Neural cell (in vitro differentiated cells): ENCODE measurements at regions not wholly inside any gene's neighbourhood (a gene's known extent, or its start where the extent isn't known, plus 50 kb on each side); places are given as distances from the start of the nearest gene placed in this dataset.

Experiments
- H2AFZ ChIP-seq: fragments of 200-600, 300-800 bp; sonication (generic), shearing (Covaris generic); 2 replicates; pipeline ENCODE4 v1.6.0; 2014; ENCODE audit warnings: low read depth, mild to moderate bottlenecking, antibody characterized with exemption, low read length, moderate library complexity
- H3F3A ChIP-seq: fragments of 200-600 bp; shearing (Covaris generic); 2 replicates; pipeline ENCODE4 v1.6.1; 2016; ENCODE audit warnings: mild to moderate bottlenecking, moderate library complexity, mixed read lengths, antibody characterized with exemption, low read length; ENCODE audit not compliant: insufficient read depth, poor library complexity, severe bottlenecking
- H3K27ac ChIP-seq: fragments of 200-600, 300-800 bp; sonication (generic), shearing (Covaris generic); 2 replicates; pipeline ENCODE4 v1.5.1; 2014; ENCODE audit warnings: mild to moderate bottlenecking, low read length, moderate library complexity
- H3K27me3 ChIP-seq: fragments of 300-800, 200-600 bp; sonication (generic), shearing (Covaris generic); 2 replicates; pipeline ENCODE4 v1.6.0; 2014; ENCODE audit warnings: mild to moderate bottlenecking, low read depth, low read length, moderate library complexity; ENCODE audit not compliant: insufficient read depth
- H3K36me3 ChIP-seq: fragments of 300-800, 200-600 bp; sonication (generic), shearing (Covaris generic); 2 replicates; pipeline ENCODE4 v1.5.1; 2014; ENCODE audit warnings: mild to moderate bottlenecking, antibody characterized with exemption, low read length, moderate library complexity; ENCODE audit not compliant: insufficient read depth
- H3K4me2 ChIP-seq: fragments of 300-800, 200-600 bp; sonication (generic), shearing (Covaris generic); 2 replicates; pipeline ENCODE4 v1.6.0; 2014; ENCODE audit warnings: mild to moderate bottlenecking, low read length
- H3K4me3 ChIP-seq: fragments of 300-800, 200-600 bp; sonication (generic), shearing (Covaris generic); 2 replicates; pipeline ENCODE4 v1.5.1; 2014; ENCODE audit warnings: mild to moderate bottlenecking, low read length, moderate library complexity
- H3K79me2 ChIP-seq: fragments of 200-600 bp; shearing (Covaris generic); replicated peaks from 2 replicates; pipeline ENCODE4 v1.6.0; 2014; ENCODE audit warnings: mild to moderate bottlenecking, low read length, moderate library complexity; ENCODE audit not compliant: insufficient read depth
- H3K9ac ChIP-seq: fragments of 300-800, 200-600 bp; sonication (generic), shearing (Covaris generic); 2 replicates; pipeline ENCODE4 v1.6.1; 2016; ENCODE audit warnings: mild to moderate bottlenecking, low read length, mixed read lengths
- H3K9me2 ChIP-seq: fragments of 200-600 bp; shearing (Covaris generic); 2 replicates; pipeline ENCODE4 v1.6.1; 2016; ENCODE audit warnings: mild to moderate bottlenecking, low read length, mixed read lengths; ENCODE audit not compliant: insufficient read depth
- H3K9me3 ChIP-seq: fragments of 200-600, 300-800 bp; sonication (generic), shearing (Covaris generic); 2 replicates; pipeline ENCODE4 v1.6.1; 2016; ENCODE audit warnings: mild to moderate bottlenecking, mixed run types, low read length, moderate library complexity, mixed read lengths
- H4K20me1 ChIP-seq: fragments of 200-600 bp; shearing (Covaris generic); 2 replicates; pipeline ENCODE4 v1.6.1; 2016; ENCODE audit warnings: mild to moderate bottlenecking, mixed run types; ENCODE audit not compliant: insufficient read depth
- CTCF ChIP-seq: fragments of 450-650 bp; IDR thresholded peaks from 2 replicates; pipeline ENCODE4 v1.5.1; 2014; ENCODE audit warnings: antibody characterized with exemption, mild to moderate bottlenecking, moderate library complexity; ENCODE audit not compliant: poor library complexity, severe bottlenecking
- EP300 ChIP-seq: fragments of 450-650 bp; conservative IDR thresholded peaks from 2 replicates; pipeline ENCODE4 v1.6.1; 2014; ENCODE audit warnings: antibody characterized with exemption, mild to moderate bottlenecking, moderate library complexity; ENCODE audit not compliant: poor library complexity, severe bottlenecking
- EZH2 ChIP-seq: fragments of 200-600, 300-800 bp; shearing (Covaris generic), sonication (generic); IDR thresholded peaks from 2 replicates; pipeline ENCODE4 v1.6.1; 2014; ENCODE audit warnings: antibody characterized with exemption, low read length, borderline replicate concordance, mild to moderate bottlenecking; ENCODE audit not compliant: insufficient read depth, poor library complexity, severe bottlenecking
- MXI1 ChIP-seq: fragments of 450-650 bp; conservative IDR thresholded peaks from 2 replicates; pipeline ENCODE4 v1.6.1; 2014; ENCODE audit warnings: antibody characterized with exemption, mild to moderate bottlenecking; ENCODE audit not compliant: poor library complexity, severe bottlenecking
- POLR2AphosphoS5 ChIP-seq: IDR thresholded peaks from 2 replicates; pipeline ENCODE4 v1.6.1; 2012
- RAD21 ChIP-seq: fragments of 450-650 bp; conservative IDR thresholded peaks from 2 replicates; pipeline ENCODE4 v1.6.1; 2014; ENCODE audit warnings: antibody characterized with exemption, mild to moderate bottlenecking, moderate library complexity
- REST ChIP-seq: IDR thresholded peaks from 2 replicates; pipeline ENCODE4 v1.6.1; 2012; ENCODE audit warnings: borderline replicate concordance
- SMC3 ChIP-seq: fragments of 450-650 bp; conservative IDR thresholded peaks from 2 replicates; pipeline ENCODE4 v1.6.1; 2014; ENCODE audit warnings: antibody characterized with exemption, mild to moderate bottlenecking, moderate library complexity; ENCODE audit not compliant: poor library complexity
- TAF1 ChIP-seq: IDR thresholded peaks from 2 replicates; pipeline ENCODE4 v1.6.1; 2012; ENCODE audit warnings: low read depth

GRCh38 chr2:100704711-100705110 lies 115.2 kb upstream of the NPAS2 start:
- Histone ChIP-seq H3K79me2 (no peaks in the 10 kb centered on the region), H2AFZ (no peak overlapping the region), H4K20me1 (no peaks in the 10 kb centered on the region), H3K9ac (no peak overlapping the region), H3K27ac (no peak overlapping the region), H3K9me2 (no peaks in the 10 kb centered on the region), H3K9me3 (no peaks in the 10 kb centered on the region), H3K4me3 (no peak overlapping the region), H3K27me3 (no peaks in the 10 kb centered on the region), H3F3A (no peaks in the 10 kb centered on the region), H3K36me3 (no peaks in the 10 kb centered on the region), H3K4me2 (no peak overlapping the region)
- TF ChIP-seq MXI1, result no peak
- no peak for TF ChIP-seq EZH2
- TF ChIP-seq RAD21, result no peak
- no peak for TF ChIP-seq TAF1
- TF ChIP-seq REST, result no peak
- no peak for TF ChIP-seq EP300
- TF ChIP-seq SMC3, result no peak
- TF ChIP-seq CTCF, result no peak
- no peak for TF ChIP-seq POLR2AphosphoS5

GRCh38 chr2:100707016-100707947 lies 112.7 kb upstream of the NPAS2 start:
- no peak overlapping the region for H3K9ac ChIP-seq
- no peaks in the 10 kb centered on the region for H3K9me2 ChIP-seq
- H3K27ac ChIP-seq, result no peak overlapping the region
- no peak overlapping the region for H2AFZ ChIP-seq
- H3F3A ChIP-seq, result no peaks in the 10 kb centered on the region
- H3K4me2 ChIP-seq, result no peak overlapping the region
- no peaks in the 10 kb centered on the region for H3K27me3 ChIP-seq
- no peak overlapping the region for H3K4me3 ChIP-seq
- no peaks in the 10 kb centered on the region for H3K9me3 ChIP-seq
- H4K20me1 ChIP-seq, result no peaks in the 10 kb centered on the region
- TF ChIP-seq RAD21 (no peak), SMC3 (no peak), TAF1 (no peak)
- no peaks in the 10 kb centered on the region for H3K36me3 ChIP-seq
- H3K79me2 ChIP-seq, result no peaks in the 10 kb centered on the region
